ENCODE measurements at regions not wholly inside any gene's neighbourhood (a gene's known extent, or its start where the extent isn't known, plus 50 kb on each side); places are given as distances from the start of the nearest gene placed in this dataset.

DNA sequence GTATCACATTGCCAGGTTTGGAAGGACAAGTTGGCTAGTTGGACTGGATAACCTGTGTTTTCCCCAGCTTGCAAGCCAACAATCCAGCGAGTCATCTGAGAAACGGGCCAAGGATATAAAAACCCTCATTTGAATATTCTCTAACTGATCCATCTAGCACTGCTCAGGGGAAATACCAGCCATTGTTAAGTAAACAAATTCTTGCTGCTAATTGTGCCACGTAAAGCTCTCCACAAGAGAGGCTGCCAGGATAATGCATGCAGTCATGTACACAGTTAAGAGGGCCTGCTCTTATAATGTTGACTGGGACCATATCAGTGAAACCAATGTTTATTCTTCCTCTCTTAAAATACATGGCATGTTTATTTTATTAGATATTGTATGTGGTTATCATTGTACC, 663.2 kb upstream of the SGCG start:
- Histone ChIP-seq H3K27ac (ENCODE audit: extremely low read depth, low read depth, low read length) (no peak overlapping the region), H3K36me3 (ENCODE audit: control insufficient read depth in 2 of 2, insufficient read depth in 1 of 2, low read length in 2 of 2) (no peaks in the 10 kb centered on the region), H3K9me3 (ENCODE audit: control insufficient read depth, insufficient read depth, low read depth, low read length) (no peaks in the 10 kb centered on the region), H3K4me3 (ENCODE audit: low read depth, low read length) (no peak overlapping the region), H3K4me1 (ENCODE audit: control insufficient read depth, insufficient read depth, low read length) (no peaks in the 10 kb centered on the region)
- ChIA-PET POLR2A (no interaction called here), CTCF (no interaction called here)
- TF ChIP-seq GLI4 (tag by site-specific recombination; IDR thresholded peaks at IDR 0.05) (no peak), GFI1B (tag by site-specific recombination; IDR thresholded peaks at IDR 0.05) (no peak), ZNF473 (tag by site-specific recombination; IDR thresholded peaks at IDR 0.05) (no peak), IKZF3 (tag by site-specific recombination; IDR thresholded peaks at IDR 0.05) (no peak), ZNF221 (tag by site-specific recombination; IDR thresholded peaks at IDR 0.05; ENCODE audit: borderline replicate concordance) (no peak), ZNF658 (tag by site-specific recombination; IDR thresholded peaks at IDR 0.05) (no peak), EGR2 (tag by site-specific recombination; IDR thresholded peaks at IDR 0.05; ENCODE audit: low read depth) (no peak), ZNF571 (tag by site-specific recombination; IDR thresholded peaks at IDR 0.05) (no peak), ZNF707 (tag by site-specific recombination; IDR thresholded peaks at IDR 0.05) (no peak)
- TF ChIP-seq, protein P1, sequence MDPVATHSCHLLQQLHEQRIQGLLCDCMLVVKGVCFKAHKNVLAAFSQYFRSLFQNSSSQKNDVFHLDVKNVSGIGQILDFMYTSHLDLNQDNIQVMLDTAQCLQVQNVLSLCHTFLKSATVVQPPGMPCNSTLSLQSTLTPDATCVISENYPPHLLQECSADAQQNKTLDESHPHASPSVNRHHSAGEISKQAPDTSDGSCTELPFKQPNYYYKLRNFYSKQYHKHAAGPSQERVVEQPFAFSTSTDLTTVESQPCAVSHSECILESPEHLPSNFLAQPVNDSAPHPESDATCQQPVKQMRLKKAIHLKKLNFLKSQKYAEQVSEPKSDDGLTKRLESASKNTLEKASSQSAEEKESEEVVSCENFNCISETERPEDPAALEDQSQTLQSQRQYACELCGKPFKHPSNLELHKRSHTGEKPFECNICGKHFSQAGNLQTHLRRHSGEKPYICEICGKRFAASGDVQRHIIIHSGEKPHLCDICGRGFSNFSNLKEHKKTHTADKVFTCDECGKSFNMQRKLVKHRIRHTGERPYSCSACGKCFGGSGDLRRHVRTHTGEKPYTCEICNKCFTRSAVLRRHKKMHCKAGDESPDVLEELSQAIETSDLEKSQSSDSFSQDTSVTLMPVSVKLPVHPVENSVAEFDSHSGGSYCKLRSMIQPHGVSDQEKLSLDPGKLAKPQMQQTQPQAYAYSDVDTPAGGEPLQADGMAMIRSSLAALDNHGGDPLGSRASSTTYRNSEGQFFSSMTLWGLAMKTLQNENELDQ (tag by site-specific recombination; IDR thresholded peaks at IDR 0.05; ENCODE audit: low read depth), result no peak
- TF ChIP-seq, protein P2, sequence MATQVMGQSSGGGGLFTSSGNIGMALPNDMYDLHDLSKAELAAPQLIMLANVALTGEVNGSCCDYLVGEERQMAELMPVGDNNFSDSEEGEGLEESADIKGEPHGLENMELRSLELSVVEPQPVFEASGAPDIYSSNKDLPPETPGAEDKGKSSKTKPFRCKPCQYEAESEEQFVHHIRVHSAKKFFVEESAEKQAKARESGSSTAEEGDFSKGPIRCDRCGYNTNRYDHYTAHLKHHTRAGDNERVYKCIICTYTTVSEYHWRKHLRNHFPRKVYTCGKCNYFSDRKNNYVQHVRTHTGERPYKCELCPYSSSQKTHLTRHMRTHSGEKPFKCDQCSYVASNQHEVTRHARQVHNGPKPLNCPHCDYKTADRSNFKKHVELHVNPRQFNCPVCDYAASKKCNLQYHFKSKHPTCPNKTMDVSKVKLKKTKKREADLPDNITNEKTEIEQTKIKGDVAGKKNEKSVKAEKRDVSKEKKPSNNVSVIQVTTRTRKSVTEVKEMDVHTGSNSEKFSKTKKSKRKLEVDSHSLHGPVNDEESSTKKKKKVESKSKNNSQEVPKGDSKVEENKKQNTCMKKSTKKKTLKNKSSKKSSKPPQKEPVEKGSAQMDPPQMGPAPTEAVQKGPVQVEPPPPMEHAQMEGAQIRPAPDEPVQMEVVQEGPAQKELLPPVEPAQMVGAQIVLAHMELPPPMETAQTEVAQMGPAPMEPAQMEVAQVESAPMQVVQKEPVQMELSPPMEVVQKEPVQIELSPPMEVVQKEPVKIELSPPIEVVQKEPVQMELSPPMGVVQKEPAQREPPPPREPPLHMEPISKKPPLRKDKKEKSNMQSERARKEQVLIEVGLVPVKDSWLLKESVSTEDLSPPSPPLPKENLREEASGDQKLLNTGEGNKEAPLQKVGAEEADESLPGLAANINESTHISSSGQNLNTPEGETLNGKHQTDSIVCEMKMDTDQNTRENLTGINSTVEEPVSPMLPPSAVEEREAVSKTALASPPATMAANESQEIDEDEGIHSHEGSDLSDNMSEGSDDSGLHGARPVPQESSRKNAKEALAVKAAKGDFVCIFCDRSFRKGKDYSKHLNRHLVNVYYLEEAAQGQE (tag by site-specific recombination; IDR thresholded peaks at IDR 0.05), result no peak
- TF ChIP-seq, protein P3, sequence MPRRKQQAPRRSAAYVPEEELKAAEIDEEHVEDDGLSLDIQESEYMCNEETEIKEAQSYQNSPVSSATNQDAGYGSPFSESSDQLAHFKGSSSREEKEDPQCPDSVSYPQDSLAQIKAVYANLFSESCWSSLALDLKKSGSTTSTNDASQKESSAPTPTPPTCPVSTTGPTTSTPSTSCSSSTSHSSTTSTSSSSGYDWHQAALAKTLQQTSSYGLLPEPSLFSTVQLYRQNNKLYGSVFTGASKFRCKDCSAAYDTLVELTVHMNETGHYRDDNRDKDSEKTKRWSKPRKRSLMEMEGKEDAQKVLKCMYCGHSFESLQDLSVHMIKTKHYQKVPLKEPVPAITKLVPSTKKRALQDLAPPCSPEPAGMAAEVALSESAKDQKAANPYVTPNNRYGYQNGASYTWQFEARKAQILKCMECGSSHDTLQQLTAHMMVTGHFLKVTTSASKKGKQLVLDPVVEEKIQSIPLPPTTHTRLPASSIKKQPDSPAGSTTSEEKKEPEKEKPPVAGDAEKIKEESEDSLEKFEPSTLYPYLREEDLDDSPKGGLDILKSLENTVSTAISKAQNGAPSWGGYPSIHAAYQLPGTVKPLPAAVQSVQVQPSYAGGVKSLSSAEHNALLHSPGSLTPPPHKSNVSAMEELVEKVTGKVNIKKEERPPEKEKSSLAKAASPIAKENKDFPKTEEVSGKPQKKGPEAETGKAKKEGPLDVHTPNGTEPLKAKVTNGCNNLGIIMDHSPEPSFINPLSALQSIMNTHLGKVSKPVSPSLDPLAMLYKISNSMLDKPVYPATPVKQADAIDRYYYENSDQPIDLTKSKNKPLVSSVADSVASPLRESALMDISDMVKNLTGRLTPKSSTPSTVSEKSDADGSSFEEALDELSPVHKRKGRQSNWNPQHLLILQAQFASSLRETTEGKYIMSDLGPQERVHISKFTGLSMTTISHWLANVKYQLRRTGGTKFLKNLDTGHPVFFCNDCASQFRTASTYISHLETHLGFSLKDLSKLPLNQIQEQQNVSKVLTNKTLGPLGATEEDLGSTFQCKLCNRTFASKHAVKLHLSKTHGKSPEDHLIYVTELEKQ (tag by site-specific recombination; IDR thresholded peaks at IDR 0.05; ENCODE audit: borderline replicate concordance), result no peak

DNA sequence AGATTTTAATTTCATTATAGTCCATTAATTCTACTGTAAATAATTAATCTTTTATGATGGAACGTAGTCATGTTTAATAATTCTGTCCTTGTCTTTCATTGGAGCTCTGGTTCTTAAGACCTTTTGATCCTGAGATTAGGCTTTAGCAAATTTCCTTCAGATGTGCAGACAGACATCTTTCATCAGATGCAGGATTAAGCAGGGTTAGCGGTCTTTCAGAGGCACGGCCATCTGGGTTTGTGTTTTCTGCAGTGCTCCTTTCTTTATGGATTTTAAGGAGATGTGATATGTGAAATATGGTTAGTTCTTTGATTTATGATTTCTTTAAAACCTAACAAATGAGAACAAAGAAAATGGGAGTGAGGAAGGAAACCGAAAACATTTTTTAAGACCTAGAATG, 643.9 kb upstream of the SGCG start:
- no peak overlapping the region for H3K4me3 ChIP-seq (ENCODE audit: low read depth, low read length)
- ChIA-PET CTCF (no interaction called here), POLR2A (no interaction called here)
- TF ChIP-seq ZNF558 (tag by site-specific recombination; IDR thresholded peaks at IDR 0.05) (no peak), PRDM1 (tag by site-specific recombination; IDR thresholded peaks at IDR 0.05) (no peak), ZNF223 (tag by site-specific recombination; IDR thresholded peaks at IDR 0.05) (no peak), ZNF776 (tag by site-specific recombination; IDR thresholded peaks at IDR 0.05; ENCODE audit: borderline replicate concordance) (no peak), ZNF792 (tag by site-specific recombination; IDR thresholded peaks at IDR 0.05) (no peak), ZNF610 (tag by site-specific recombination; IDR thresholded peaks at IDR 0.05; ENCODE audit: borderline replicate concordance) (no peak), ZNF324 (tag by site-specific recombination; IDR thresholded peaks at IDR 0.05) (no peak), ZNF169 (tag by site-specific recombination; IDR thresholded peaks at IDR 0.05) (no peak), ZFP3 (tag by site-specific recombination; IDR thresholded peaks at IDR 0.05; ENCODE audit: low read depth) (no peak), FEZF1 (tag by site-specific recombination; IDR thresholded peaks at IDR 0.05) (no peak)
- TF ChIP-seq, protein P4, sequence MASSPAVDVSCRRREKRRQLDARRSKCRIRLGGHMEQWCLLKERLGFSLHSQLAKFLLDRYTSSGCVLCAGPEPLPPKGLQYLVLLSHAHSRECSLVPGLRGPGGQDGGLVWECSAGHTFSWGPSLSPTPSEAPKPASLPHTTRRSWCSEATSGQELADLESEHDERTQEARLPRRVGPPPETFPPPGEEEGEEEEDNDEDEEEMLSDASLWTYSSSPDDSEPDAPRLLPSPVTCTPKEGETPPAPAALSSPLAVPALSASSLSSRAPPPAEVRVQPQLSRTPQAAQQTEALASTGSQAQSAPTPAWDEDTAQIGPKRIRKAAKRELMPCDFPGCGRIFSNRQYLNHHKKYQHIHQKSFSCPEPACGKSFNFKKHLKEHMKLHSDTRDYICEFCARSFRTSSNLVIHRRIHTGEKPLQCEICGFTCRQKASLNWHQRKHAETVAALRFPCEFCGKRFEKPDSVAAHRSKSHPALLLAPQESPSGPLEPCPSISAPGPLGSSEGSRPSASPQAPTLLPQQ (tag by site-specific recombination; IDR thresholded peaks at IDR 0.05), result no peak
- TF ChIP-seq, protein P1 (tag by site-specific recombination; IDR thresholded peaks at IDR 0.05; ENCODE audit: low read depth), result no peak
- H3K4me1 ChIP-seq (ENCODE audit: control insufficient read depth, insufficient read depth, low read length), result no peaks in the 10 kb centered on the region
- no peaks in the 10 kb centered on the region for H3K9me3 ChIP-seq (ENCODE audit: control insufficient read depth, insufficient read depth, low read depth, low read length)
- no peaks in the 10 kb centered on the region for H3K36me3 ChIP-seq (ENCODE audit: control insufficient read depth in 2 of 2, insufficient read depth in 1 of 2, low read length in 2 of 2)
- no peak overlapping the region for H3K27ac ChIP-seq (ENCODE audit: extremely low read depth, low read depth, low read length)
